ENCODE measurements at regions not wholly inside any gene's neighbourhood (a gene's known extent, or its start where the extent isn't known, plus 50 kb on each side); places are given as distances from the start of the nearest gene placed in this dataset.

DNA sequence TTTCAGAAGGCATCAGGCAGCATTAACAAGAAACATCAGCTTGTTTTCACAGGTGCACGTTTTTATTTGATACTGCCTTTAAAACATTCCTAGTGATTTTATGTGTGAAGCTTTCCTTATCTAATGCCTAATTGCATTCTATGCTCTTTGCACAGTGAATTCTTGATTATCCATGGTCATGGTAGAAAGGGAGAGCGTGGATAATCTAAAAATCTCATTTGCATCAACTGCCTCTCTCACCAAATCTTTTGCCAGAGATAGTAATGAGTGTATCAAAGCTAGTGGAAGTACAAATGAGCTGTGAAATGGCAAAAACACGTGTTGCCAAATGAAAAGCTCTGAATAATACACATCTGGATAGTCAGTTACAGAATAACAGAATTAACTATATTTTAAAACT is 170.5 kb downstream of the NAA11 start (continued):
- no peak for TF ChIP-seq CLOCK (CRISPR knock-in tag; IDR thresholded peaks at IDR 0.05; ENCODE audit: borderline replicate concordance)

DNA sequence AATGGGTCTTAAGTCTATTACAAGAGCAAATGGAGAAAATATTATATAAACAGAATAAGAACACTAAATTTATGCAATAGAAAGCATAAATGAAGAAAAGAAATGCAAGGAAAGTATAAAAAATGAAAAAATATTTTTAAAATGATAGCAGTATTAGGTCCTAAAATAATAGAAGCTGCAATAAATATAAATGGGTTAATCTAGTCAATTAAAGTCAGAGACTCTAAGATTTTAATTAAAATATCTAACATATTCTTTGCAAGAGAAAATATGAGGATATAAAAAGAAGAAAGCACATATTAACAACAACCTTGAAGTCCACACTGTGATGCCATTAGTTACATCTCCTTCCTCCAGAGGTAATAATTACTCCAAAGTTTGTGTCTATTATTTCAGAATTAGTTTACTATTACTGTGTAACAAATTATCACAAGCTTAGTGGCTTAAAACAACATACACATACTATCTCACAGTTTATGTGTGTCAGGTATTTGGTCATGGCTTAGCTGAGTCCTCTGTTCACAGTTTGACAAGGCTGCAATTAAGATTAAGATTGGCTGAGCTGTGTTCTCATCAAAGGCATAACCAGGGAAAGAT is 174.9 kb downstream of the NAA11 start:
- Histone ChIP-seq H3K4me2 (ENCODE audit: insufficient read depth, low read length) (no peak overlapping the region), H2AFZ (ENCODE audit: low read depth, low read length) (no peak overlapping the region), H3K36me3 (ENCODE audit: control insufficient read depth, insufficient read depth, low read length) (no peaks in the 10 kb centered on the region), H3K27ac (ENCODE audit: extremely low read depth, low read depth, low read length) (no peak overlapping the region), H3K27me3 (ENCODE audit: control insufficient read depth in 2 of 2, insufficient read depth in 2 of 2, low read length in 2 of 2) (no peaks in the 10 kb centered on the region), H4K20me1 (replicated peaks; ENCODE audit: control insufficient read depth, insufficient read depth, low read length) (no peaks in the 10 kb centered on the region), H3K4me3 (no peak overlapping the region), H3K9me1 (ENCODE audit: control insufficient read depth, insufficient read depth, low read length) (no peaks in the 10 kb centered on the region), H3K9me3 (replicated peaks; ENCODE audit: control insufficient read depth, insufficient read depth, low read depth, low read length) (peaks cover 4% of the 10 kb centered on the region; the same call in 1 of the 2 replicates), H3K4me1 (replicated peaks in 1 of 2; ENCODE audit: control insufficient read depth in 2 of 2, insufficient read depth in 2 of 2, low read length in 2 of 2) (no peaks in the 10 kb centered on the region), H3K79me2 (ENCODE audit: control insufficient read depth, insufficient read depth, low read length) (no peaks in the 10 kb centered on the region), H3K9ac (ENCODE audit: insufficient read depth in 1 of 2, low read depth in 2 of 2, low read length in 2 of 2) (no peak overlapping the region)
- DNase-seq (ENCODE audit: extremely low read depth in 1 of 4, low spot score in 3 of 4) = no peak
- TF ChIP-seq DLX4 (CRISPR knock-in tag; IDR thresholded peaks at IDR 0.05) = no peak
- TF ChIP-seq RBM25 (IDR thresholded peaks at IDR 0.05; ENCODE audit: low read depth, low read length, severe bottlenecking) = peak; percentile 66
- peak; percentile 99 for TF ChIP-seq ZNF507 (tag; conservative IDR thresholded peaks at IDR 0.05)
- no peak for TF ChIP-seq PHF21A (IDR thresholded peaks at IDR 0.05; ENCODE audit: borderline replicate concordance, low read depth)
- no peak for TF ChIP-seq MCM7 (IDR thresholded peaks at IDR 0.05)
- no peak for TF ChIP-seq POLR2G (IDR thresholded peaks at IDR 0.05; ENCODE audit: low read depth, low read length)
- no peak for TF ChIP-seq SREBF2 (CRISPR knock-in tag; IDR thresholded peaks at IDR 0.05)
- TF ChIP-seq ZNF354B (CRISPR knock-in tag; IDR thresholded peaks at IDR 0.05) = peak; percentile 79; the same call in 1 of the 2 replicates
- no peak for TF ChIP-seq WHSC1 (IDR thresholded peaks at IDR 0.05; ENCODE audit: low read length)
- no peak for TF ChIP-seq NCOA2 (IDR thresholded peaks at IDR 0.05; ENCODE audit: partially characterized antibody in 2 of 2)
- TF ChIP-seq IRF9 (tag; IDR thresholded peaks at IDR 0.05) = no peak
- TF ChIP-seq ZFP36 (IDR thresholded peaks at IDR 0.05; ENCODE audit: low read depth, low read length, partially characterized antibody) = no peak
- no peak for TF ChIP-seq ARID2 (IDR thresholded peaks at IDR 0.05)
- no peak for TF ChIP-seq CCAR2 (IDR thresholded peaks at IDR 0.05; ENCODE audit: low read depth, low read length)
- ATAC-seq = no peak
- ChIA-PET POLR2A (no interaction called here), CTCF (ENCODE audit: low intra/inter-chr PET ratio) (no interaction called here)
- FAIRE-seq = no peak
- BruUV-seq (replicated peaks) = no TSS peak
- in situ Hi-C loops (cut with MboI) = no loop called here
- intact Hi-C loops (cut with micrococcal nuclease) = no loop called here

Measured in K562 (cell line).